Psoas muscle (tissue), 7 donors: ENCODE measurements at regions not wholly inside any gene's neighbourhood (a gene's known extent, or its start where the extent isn't known, plus 50 kb on each side); places are given as distances from the start of the nearest gene placed in this dataset.

Source experiments
- ATAC-seq, 4 donors: fragments of 200-7000 bp; cut with Tn5 transposase; one replicate each; pipeline ENCODE4 v1.9.1; 2020; ENCODE audit warnings: moderate library complexity in 3 of 4, mild to moderate bottlenecking in 2 of 4
- DNase-seq, 2 donors: peaks; one replicate each; pipeline ENCODE4 v3.0.0-alpha.2; 2020
- H3K27ac ChIP-seq: fragments of 200-600 bp; one replicate; pipeline ENCODE4 v1.8.0; 2022
- H3K27me3 ChIP-seq, 3 donors: fragments of 200-600 bp in 1 of 3; one replicate each; pipeline versions ENCODE4 v1.6.1 to v1.8.0; 2013 to 2022; ENCODE audit warnings: low read length in 2 of 3, mild to moderate bottlenecking in 2 of 3, moderate library complexity in 1 of 3; ENCODE audit not compliant: insufficient read depth in 3 of 3
- H3K36me3 ChIP-seq, 2 donors: fragments of 200-600 bp in 1 of 2; one replicate each; pipeline versions ENCODE4 v1.6.1 to v1.8.0; 2013 to 2022; ENCODE audit warnings: low read depth in 1 of 2, mild to moderate bottlenecking in 1 of 2, moderate library complexity in 1 of 2; ENCODE audit not compliant: insufficient read depth in 1 of 2
- H3K4me1 ChIP-seq: fragments of 200-600 bp; one replicate; pipeline ENCODE4 v1.8.0; 2022
- H3K4me3 ChIP-seq: fragments of 200-600 bp; one replicate; pipeline ENCODE4 v1.8.0; 2022; ENCODE audit warnings: mild to moderate bottlenecking
- H3K9me3 ChIP-seq: fragments of 200-600 bp; one replicate; pipeline ENCODE4 v1.8.0; 2022
- WGBS, 3 donors: extraction: QIAGEN DNeasy Blood & Tissue Kit; methylation state at CpG; one replicate each; pipeline versions ENCODE4 v1.1.6 to v1.1.7; 2013; 5-methylcytosine and 5-hydroxymethylcytosine counted together
- intact Hi-C, 2 donors: fragments of 100-400 bp; cut with DNase I; formaldehyde crosslinking; loops; one replicate each; pipeline versions ENCODE4 v1.11.0 to v1.14.2; 2022
- TF ChIP-seq, protein P1 (sequence below): fragments of 200-600 bp; IDR thresholded peaks from one replicate; pipeline ENCODE4 v1.8.0; 2022; ENCODE audit warnings: antibody characterized with exemption
- donor health status: healthy with polysubstance abuse.
- donor health status: DM: no; HTN: no; CAD: no; lungs with moderate emphysema.
- donor health status: Bipolar disorder and iron deficiency.
- donor health status: healthy.
- donor health status: DM: yes; HTN: yes; CAD: no.
- donor health status: DM: no; HTN: no; CAD: no.
- donor health status: DM: yes; HTN: yes; CAD: no.

GRCh38 chr6:8574749-8575468 is 139.6 kb upstream of the SLC35B3 start:
- Histone ChIP-seq H3K36me3 (peaks cover 0 to 2% of the 10 kb centered on the region in 2 donors), H3K4me3 (no peak overlapping the region), H3K9me3 (no peaks in the 10 kb centered on the region), H3K27ac (no peak overlapping the region), H3K27me3 (no peaks in the 10 kb centered on the region), H3K4me1 (no peaks in the 10 kb centered on the region)
- DNase-seq (no peak), ATAC-seq (no peak)
- intact Hi-C loops, result no loop called here
- 77 to 90% (median 86%) methylated on average over 6 of the region's 6 CpGs for WGBS, 3 donors
- TF ChIP-seq, protein P1, sequence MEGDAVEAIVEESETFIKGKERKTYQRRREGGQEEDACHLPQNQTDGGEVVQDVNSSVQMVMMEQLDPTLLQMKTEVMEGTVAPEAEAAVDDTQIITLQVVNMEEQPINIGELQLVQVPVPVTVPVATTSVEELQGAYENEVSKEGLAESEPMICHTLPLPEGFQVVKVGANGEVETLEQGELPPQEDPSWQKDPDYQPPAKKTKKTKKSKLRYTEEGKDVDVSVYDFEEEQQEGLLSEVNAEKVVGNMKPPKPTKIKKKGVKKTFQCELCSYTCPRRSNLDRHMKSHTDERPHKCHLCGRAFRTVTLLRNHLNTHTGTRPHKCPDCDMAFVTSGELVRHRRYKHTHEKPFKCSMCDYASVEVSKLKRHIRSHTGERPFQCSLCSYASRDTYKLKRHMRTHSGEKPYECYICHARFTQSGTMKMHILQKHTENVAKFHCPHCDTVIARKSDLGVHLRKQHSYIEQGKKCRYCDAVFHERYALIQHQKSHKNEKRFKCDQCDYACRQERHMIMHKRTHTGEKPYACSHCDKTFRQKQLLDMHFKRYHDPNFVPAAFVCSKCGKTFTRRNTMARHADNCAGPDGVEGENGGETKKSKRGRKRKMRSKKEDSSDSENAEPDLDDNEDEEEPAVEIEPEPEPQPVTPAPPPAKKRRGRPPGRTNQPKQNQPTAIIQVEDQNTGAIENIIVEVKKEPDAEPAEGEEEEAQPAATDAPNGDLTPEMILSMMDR, result no peak

- TF ChIP-seq, protein P1, result no peak
- WGBS, 3 donors, result 93 to 99% (median 96%) methylated on average over 2 of the region's 2 CpGs
- Histone ChIP-seq H3K4me3 (no peak overlapping the region), H3K36me3 (peaks cover 0 to 2% of the 10 kb centered on the region in 2 donors), H3K9me3 (no peaks in the 10 kb centered on the region), H3K27ac (no peak overlapping the region), H3K27me3 (no peaks in the 10 kb centered on the region), H3K4me1 (no peaks in the 10 kb centered on the region)
- intact Hi-C loops, result no loop called here
- DNase-seq, result no peak
- no peak for ATAC-seq
Measured at GRCh38 chr6:8574311-8574710, 139.0 kb upstream of the SLC35B3 start.

- no peak for ATAC-seq
- H3K27ac ChIP-seq, result no peak overlapping the region
- H3K4me1 ChIP-seq, result no peaks in the 10 kb centered on the region
- H3K36me3 ChIP-seq, result peaks cover 0 to 2% of the 10 kb centered on the region in 2 donors
- no peak for DNase-seq
- 43 to 52% (median 50%) methylated on average over 6 of the region's 6 CpGs for WGBS, 3 donors
- H3K9me3 ChIP-seq, result no peaks in the 10 kb centered on the region
- TF ChIP-seq, protein P1, result no peak
- intact Hi-C loops, result no loop called here
- H3K27me3 ChIP-seq, result no peaks in the 10 kb centered on the region
- no peak overlapping the region for H3K4me3 ChIP-seq
Measured at GRCh38 chr6:8570256-8570920, 135.0 kb upstream of the SLC35B3 start.

DNA sequence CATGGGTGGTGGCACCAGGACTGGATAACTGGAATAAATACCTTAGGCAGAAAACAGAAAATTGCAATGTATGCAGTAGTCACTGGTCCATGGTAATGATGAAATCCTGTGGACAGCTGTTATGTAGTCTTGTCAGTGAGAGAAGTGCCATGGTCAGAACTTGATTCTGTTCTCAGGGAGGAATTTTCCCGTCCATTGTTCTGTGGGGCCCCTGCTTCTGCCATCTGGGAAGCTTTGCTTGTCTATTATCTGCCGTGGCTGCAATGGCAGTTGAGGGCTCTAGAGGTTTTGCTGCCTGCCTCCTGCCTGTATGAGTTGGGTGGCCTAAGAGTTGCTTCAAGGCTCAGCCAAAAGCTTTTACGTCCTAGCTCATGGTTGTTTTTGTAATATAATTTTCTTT is 126.8 kb upstream of the SLC35B3 start:
- TF ChIP-seq, protein P1, result no peak
- ATAC-seq, result no peak
- Histone ChIP-seq H3K27ac (no peak overlapping the region), H3K27me3 (no peaks in the 10 kb centered on the region), H3K9me3 (no peaks in the 10 kb centered on the region), H3K4me1 (no peaks in the 10 kb centered on the region), H3K36me3 (no peaks in the 10 kb centered on the region), H3K4me3 (no peak overlapping the region)
- intact Hi-C loops, result no loop called here
- 35 to 42% (median 38%) methylated on average over 3 of the region's 3 CpGs for whole genome bisulfite sequencing, 3 donors
- no peak for DNase-seq
